ENCODE measurements at regions not wholly inside any gene's neighbourhood (a gene's known extent, or its start where the extent isn't known, plus 50 kb on each side); places are given as distances from the start of the nearest gene placed in this dataset.

- Histone ChIP-seq H2BK5ac (ENCODE audit: insufficient read length, low read length) (no peak overlapping the region), H3K9ac (ENCODE audit: extremely low read depth, insufficient read length, low read length) (no peak overlapping the region), H2BK15ac (ENCODE audit: low read depth, low read length) (no peak overlapping the region), H3K9me3 (ENCODE audit: control insufficient read depth, low read depth, low read length) (no peaks in the 10 kb centered on the region), H2AK5ac (ENCODE audit: insufficient read length, low read length) (no peak overlapping the region), H2BK12ac (ENCODE audit: insufficient read length, low read depth, low read length) (no peak overlapping the region), H4K91ac (ENCODE audit: insufficient read length, low read depth, low read length) (no peak overlapping the region), H3K14ac (ENCODE audit: insufficient read depth, low read length) (no peak overlapping the region), H2BK120ac (ENCODE audit: low read depth, low read length, poor library complexity, severe bottlenecking) (no peak overlapping the region), H3K4me2 (ENCODE audit: insufficient read depth, insufficient read length, low read length) (peak overlapping the region; percentile 10), H3K79me1 (ENCODE audit: insufficient read depth, low read depth, low read length, poor library complexity, severe bottlenecking) (no peaks in the 10 kb centered on the region), H3T11ph (ENCODE audit: low read length) (no peak overlapping the region), H3K23ac (ENCODE audit: insufficient read length, low read depth, low read length) (no peak overlapping the region), H2BK20ac (ENCODE audit: low read depth, low read length, poor library complexity, severe bottlenecking) (no peak overlapping the region), H3K79me2 (ENCODE audit: insufficient read depth, low read length) (no peaks in the 10 kb centered on the region), H3K27me3 (ENCODE audit: insufficient read depth, low read length) (no peaks in the 10 kb centered on the region), H3K56ac (ENCODE audit: insufficient read length, low read depth, low read length) (no peak overlapping the region), H3K23me2 (ENCODE audit: insufficient read length, low read depth, low read length, poor library complexity, severe bottlenecking) (no peaks in the 10 kb centered on the region), H3K4me1 (ENCODE audit: insufficient read depth, low read length) (peaks cover 10% of the 10 kb centered on the region), H4K20me1 (ENCODE audit: control insufficient read depth, insufficient read depth, insufficient read length) (no peaks in the 10 kb centered on the region), H3K27ac (ENCODE audit: insufficient read length, low read depth, low read length) (peak overlapping the region; percentile 93), H2AFZ (ENCODE audit: low read length) (no peak overlapping the region), H4K5ac (ENCODE audit: insufficient read length, low read depth, low read length) (no peak overlapping the region), H3K4ac (ENCODE audit: low read depth, low read length) (no peak overlapping the region), H3K18ac (ENCODE audit: insufficient read length, low read depth, low read length) (no peak overlapping the region), H4K8ac (replicated peaks; ENCODE audit: insufficient read length, low read depth, low read length) (no peak overlapping the region)
- Mint-ChIP-seq H3K4me3 (peak overlapping the region in 1 of 2 experiments; percentile 8; a peak in 1 of 5 replicates), H3K27me3 (ENCODE audit: low read depth) (no peaks in the 10 kb centered on the region; the same call in 1 of the 2 replicates), H3K36me3 (ENCODE audit: insufficient read depth in 1 of 3, low read depth in 3 of 3) (peaks cover 15 to 22% (median 18%) of the 10 kb centered on the region in 3 experiments), H3K27ac (peak overlapping the region; percentile 95 to 96 (median 96); a peak in 6 of 7 replicates), H3K9me3 (peaks cover 13 to 17% of the 10 kb centered on the region in 2 experiments), H3K4me1 (peaks cover 49 to 52% of the 10 kb centered on the region in 2 experiments)
- no peak for DNase-seq
- WGBS (ENCODE audit: extremely low coverage, insufficient read length, low lambda C conversion rate) = no CpG with 5 or more reads among the region's 3 CpGs
- TF ChIP-seq CTCF (conservative IDR thresholded peaks at IDR 0.05) = no peak
These were observed 1639.8 kb downstream of the RPA4 start for GRCh38 chrX:98523521-98523920.

All from H9 (cell line).